Heart right ventricle (tissue), 16 donors: ENCODE measurements at regions not wholly inside any gene's neighbourhood (a gene's known extent, or its start where the extent isn't known, plus 50 kb on each side); places are given as distances from the start of the nearest gene placed in this dataset.
A peak's percentile ranks its signal among the peaks of the same experiment; 100 is the strongest.
"Not testable (repeated sequence)": the region's sequence is repeated elsewhere in the genome, so short reads cannot be mapped to it uniquely, and the experiment has no call there.

Source experiments
- ATAC-seq, 8 donors: fragments of 200-7000 bp; cut with Tn5 transposase; one replicate each; pipeline ENCODE4 v1.9.1; 2020; ENCODE audit warnings: mild to moderate bottlenecking in 8 of 8, moderate library complexity in 8 of 8, moderate number of reproducible peaks in 1 of 8
- DNase-seq, 2 donors: peaks; one replicate each; pipeline ENCODE4 v3.0.0-alpha.2; 2020
- H3K27ac ChIP-seq, 10 donors: fragments of 200-600 bp; sonication (generic) in 2 of 10; one replicate each; pipeline versions ENCODE4 v1.5.0 to v1.8.0; 2020 to 2022; ENCODE audit warnings: mild to moderate bottlenecking in 3 of 10
- H3K27me3 ChIP-seq, 7 donors: fragments of 200-600 bp; one replicate each; pipeline ENCODE4 v1.8.0; 2021 to 2022; ENCODE audit warnings: mild to moderate bottlenecking in 2 of 7
- H3K36me3 ChIP-seq, 9 donors: fragments of 200-600 bp; sonication (generic) in 1 of 9; one replicate each; pipeline versions ENCODE4 v1.5.0 to v1.8.0; 2020 to 2022; ENCODE audit warnings: mild to moderate bottlenecking in 2 of 9
- H3K4me1 ChIP-seq, 9 donors: fragments of 200-600 bp; sonication (generic) in 1 of 9; one replicate each; pipeline versions ENCODE4 v1.5.0 to v1.8.0; 2020 to 2022; ENCODE audit warnings: mild to moderate bottlenecking in 4 of 9
- H3K4me3 ChIP-seq, 10 donors: fragments of 200-600 bp; sonication (generic) in 2 of 10; one replicate each; pipeline versions ENCODE4 v1.5.0 to v1.8.0; 2020 to 2022; ENCODE audit warnings: mild to moderate bottlenecking in 7 of 10, moderate library complexity in 2 of 10
- H3K9me3 ChIP-seq, 11 donors: fragments of 200-600 bp in 10 of 11; sonication (generic) in 2 of 11; one replicate each; pipeline versions ENCODE4 v1.5.0 to v1.8.0; 2013 to 2022; ENCODE audit warnings: mild to moderate bottlenecking in 2 of 11, control low read depth in 1 of 11, moderate library complexity in 1 of 11
- WGBS, 2 donors: extraction: QIAGEN DNeasy Blood & Tissue Kit; methylation state at CpG; one replicate each; pipeline ENCODE4 v1.1.7; 2013; ENCODE audit warnings: inconsistent platforms in 1 of 2; 5-methylcytosine and 5-hydroxymethylcytosine counted together
- intact Hi-C, 10 donors: fragments of 100-400 bp; cut with DNase I; formaldehyde crosslinking; loops; one replicate each; pipeline versions ENCODE4 v1.11.1 to v1.14.2; 2022
- TF ChIP-seq, protein P1 (sequence below), 9 donors: fragments of 200-600 bp; sonication (generic) in 2 of 9; IDR thresholded peaks; one replicate each; pipeline versions ENCODE4 v1.5.0 to v1.8.0; 2021 to 2022; ENCODE audit warnings: antibody characterized with exemption in 9 of 9, mild to moderate bottlenecking in 5 of 9, moderate library complexity in 1 of 9
- donor health status: Arrhythmogenic right ventricular cardiomyopathy.
- donor health status: ischemic (EF 13 %, LVEDD 7.1; RV severe dilation, severe dysfunction).
- donor health status: healthy with polysubstance abuse.
- donor health status: DM: no; HTN: yes; CAD: no.
- donor health status: DM: no; HTN: no; CAD: no.
- donor health status: ischemic (EF 25% LVEDD 6.9; RV normal size, moderate dysfunction).
- donor health status: ischemic (EF 25% LVEDD 5.7; RV mildly dilated, moderate dysfunction).
- donor health status: healthy.
- donor health status: DM: yes; HTN: yes; CAD: no.
- donor health status: Ischemic cardiomyopathy.
- donor health status: ischemic (EF 35%, LVEDD 5.7; RV mildly dilated, moderate dysfunction).
- donor health status: nonischemic (EF 11% LVEDD 7.7; RV severe dilation, severe dysfunction).
- donor health status: DM: yes; HTN: yes; CAD: no.
- donor health status: PGD.
- donor health status: ischemic (EF 29% LVEDD 5.4; RV normal size, mild dysfunction).
- donor health status: nonischemic (EF 23%, LVEDD 6.1; RV moderate dilation, normal function).

DNA sequence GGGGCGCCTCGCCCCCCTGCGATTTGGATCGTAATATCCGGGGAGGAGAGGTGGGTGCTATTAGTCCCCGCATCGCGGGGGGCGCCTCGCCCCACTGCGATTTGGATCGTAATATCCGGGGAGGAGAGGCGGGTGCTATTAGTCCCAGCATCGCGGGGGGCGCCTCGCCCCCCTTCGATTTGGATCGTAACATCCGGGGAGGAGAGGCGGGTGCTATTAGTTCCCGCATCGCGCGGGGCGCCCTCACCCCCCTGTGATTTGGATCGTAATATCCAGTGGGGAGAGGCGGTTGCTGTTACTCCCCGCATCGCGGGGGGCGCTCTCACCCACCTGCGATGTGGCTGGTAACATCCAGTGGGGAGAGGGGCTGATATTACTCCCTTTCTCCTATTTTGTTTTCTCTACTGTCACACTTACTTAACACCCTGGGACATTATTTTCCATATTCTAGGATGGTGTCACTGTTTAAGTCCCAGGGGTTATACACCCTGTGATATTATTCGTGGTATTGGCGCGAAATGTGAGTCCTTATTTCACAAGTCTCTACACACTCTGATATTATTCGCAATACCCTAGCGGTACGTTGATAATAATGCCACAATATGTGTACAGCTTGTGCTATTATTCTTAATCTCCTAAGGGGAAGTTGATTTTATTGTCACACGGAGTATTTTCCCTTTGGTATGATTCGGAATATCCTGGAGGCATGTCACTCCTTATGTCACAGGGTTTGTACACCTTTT, 57.8 kb upstream of the ALDH3B2 start:
- Histone ChIP-seq H3K36me3 (no peaks in the 10 kb centered on the region), H3K27me3 (peaks cover 0 to 28% (median 14%) of the 10 kb centered on the region in 7 donors), H3K4me3 (peak overlapping the region in 5 of 10 donors; percentile 8 to 29 (median 22)), H3K27ac (no peak overlapping the region), H3K4me1 (peaks cover 0 to 4% (median 0%) of the 10 kb centered on the region in 9 donors), H3K9me3 (no peaks in the 10 kb centered on the region)
- TF ChIP-seq, protein P1, sequence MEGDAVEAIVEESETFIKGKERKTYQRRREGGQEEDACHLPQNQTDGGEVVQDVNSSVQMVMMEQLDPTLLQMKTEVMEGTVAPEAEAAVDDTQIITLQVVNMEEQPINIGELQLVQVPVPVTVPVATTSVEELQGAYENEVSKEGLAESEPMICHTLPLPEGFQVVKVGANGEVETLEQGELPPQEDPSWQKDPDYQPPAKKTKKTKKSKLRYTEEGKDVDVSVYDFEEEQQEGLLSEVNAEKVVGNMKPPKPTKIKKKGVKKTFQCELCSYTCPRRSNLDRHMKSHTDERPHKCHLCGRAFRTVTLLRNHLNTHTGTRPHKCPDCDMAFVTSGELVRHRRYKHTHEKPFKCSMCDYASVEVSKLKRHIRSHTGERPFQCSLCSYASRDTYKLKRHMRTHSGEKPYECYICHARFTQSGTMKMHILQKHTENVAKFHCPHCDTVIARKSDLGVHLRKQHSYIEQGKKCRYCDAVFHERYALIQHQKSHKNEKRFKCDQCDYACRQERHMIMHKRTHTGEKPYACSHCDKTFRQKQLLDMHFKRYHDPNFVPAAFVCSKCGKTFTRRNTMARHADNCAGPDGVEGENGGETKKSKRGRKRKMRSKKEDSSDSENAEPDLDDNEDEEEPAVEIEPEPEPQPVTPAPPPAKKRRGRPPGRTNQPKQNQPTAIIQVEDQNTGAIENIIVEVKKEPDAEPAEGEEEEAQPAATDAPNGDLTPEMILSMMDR (IDR thresholded peaks at IDR 0.05), result peak in 5 of 9 donors; percentile 15 to 36 (median 29)
- 18 to 21% methylated on average over 42 of the region's 42 CpGs for WGBS, 2 donors
- intact Hi-C loops, result no loop called here
- ATAC-seq (no peak), DNase-seq (no peak)

- no peak for ATAC-seq
- H3K4me1 ChIP-seq, result peaks cover 0 to 4% (median 0%) of the 10 kb centered on the region in 9 donors
- no peaks in the 10 kb centered on the region for H3K36me3 ChIP-seq
- TF ChIP-seq, protein P1 (IDR thresholded peaks at IDR 0.05), result no peak
- no peaks in the 10 kb centered on the region for H3K9me3 ChIP-seq
- intact Hi-C loops, result no loop called here
- peaks cover 0 to 28% (median 14%) of the 10 kb centered on the region in 7 donors for H3K27me3 ChIP-seq
- 42 to 44% methylated on average over 14 of the region's 14 CpGs for WGBS, 2 donors
- DNase-seq, result no peak
- H3K4me3 ChIP-seq, result peak overlapping the region in 4 of 10 donors; percentile 8 to 24 (median 16)
- H3K27ac ChIP-seq, result no peak overlapping the region
These were observed 57.2 kb upstream of the ALDH3B2 start for GRCh38 chr11:67731583-67731982.

DNA sequence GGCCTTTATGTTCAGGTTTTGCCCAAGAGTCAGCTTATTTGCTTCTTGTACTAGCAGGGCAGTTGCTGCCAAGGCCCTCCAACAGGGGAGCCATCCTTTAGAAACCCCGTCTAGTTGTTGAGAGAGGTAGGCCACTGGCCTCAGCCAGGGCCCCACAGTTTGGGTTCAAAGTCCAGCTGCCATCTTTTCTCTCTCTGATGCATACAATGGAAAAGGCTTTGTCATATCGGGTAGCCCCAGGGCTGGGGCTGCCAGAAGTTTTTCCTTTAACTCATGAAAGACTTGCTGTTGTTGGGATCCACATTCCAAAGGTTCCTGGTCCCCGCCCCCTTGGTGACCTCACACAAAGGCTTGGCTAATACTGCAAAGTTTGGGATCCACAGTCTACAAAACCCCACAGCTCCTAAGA, 53.7 kb upstream of the ALDH3B2 start:
- WGBS, 2 donors, result 59 to 72% methylated on average over 3 of the region's 3 CpGs
- H3K36me3 ChIP-seq, H3K9me3 ChIP-seq, H3K27ac ChIP-seq, H3K4me1 ChIP-seq, ATAC-seq, H3K4me3 ChIP-seq, intact Hi-C loops, DNase-seq: not testable (repeated sequence)
- H3K27me3 ChIP-seq, result peaks cover 0 to 25% (median 14%) of the 10 kb centered on the region in 7 donors

DNA sequence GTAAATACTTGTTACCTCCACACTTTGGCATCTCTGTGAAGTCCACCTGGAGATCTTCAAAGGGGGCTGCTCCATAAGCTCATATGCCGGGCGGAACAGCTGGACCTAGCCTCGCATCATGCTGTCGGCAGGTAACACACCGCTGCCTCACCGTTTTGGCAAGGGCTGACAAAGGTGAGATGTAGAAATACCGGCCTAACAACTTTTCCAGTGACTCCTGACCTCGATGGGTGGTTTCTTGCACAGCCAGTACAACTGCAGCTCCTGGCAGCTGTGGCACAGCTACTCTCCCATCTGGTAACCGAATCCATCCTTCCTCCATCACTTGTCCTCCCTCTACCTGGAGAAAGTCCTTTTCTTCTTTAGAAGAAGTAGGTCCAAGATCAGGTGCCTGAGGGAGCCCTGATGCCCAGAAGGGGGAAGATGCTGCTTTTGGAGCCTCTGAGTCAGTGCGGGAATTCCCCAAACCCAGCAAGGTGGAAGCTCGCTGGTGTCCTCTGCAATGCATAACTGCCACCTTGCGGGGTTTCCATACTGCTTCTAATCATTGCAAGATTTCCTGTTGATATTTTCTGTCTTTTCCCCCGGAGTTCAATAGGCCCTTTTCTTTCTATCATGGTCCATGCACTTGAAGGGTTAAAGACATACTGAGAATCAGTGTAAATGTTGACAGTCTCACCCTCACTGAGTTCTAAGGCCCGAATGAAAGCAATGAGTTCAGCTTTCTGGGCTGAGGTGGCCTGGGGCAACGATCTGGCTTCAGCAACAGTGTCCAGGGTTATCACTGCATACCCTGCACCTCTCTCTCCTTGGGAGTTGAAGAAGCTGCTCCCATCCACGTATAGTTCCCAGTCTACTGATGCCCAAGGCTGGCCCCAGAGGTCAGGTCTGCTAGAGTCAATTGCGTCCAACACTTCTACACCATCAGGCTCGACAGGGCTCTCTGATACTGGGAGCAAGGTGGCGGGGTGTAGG, 52.9 kb upstream of the ALDH3B2 start:
- intact Hi-C loops, ATAC-seq, H3K27ac ChIP-seq, H3K36me3 ChIP-seq, H3K4me3 ChIP-seq, H3K9me3 ChIP-seq, DNase-seq, H3K4me1 ChIP-seq: not testable (repeated sequence)
- H3K27me3 ChIP-seq, result peaks cover 0 to 19% (median 13%) of the 10 kb centered on the region in 7 donors
- WGBS, 2 donors, result 79 to 82% methylated on average over 18 to 19 of the region's 19 CpGs
